ENCODE measurements at regions not wholly inside any gene's neighbourhood (a gene's known extent, or its start where the extent isn't known, plus 50 kb on each side); places are given as distances from the start of the nearest gene placed in this dataset.
"Not testable (repeated sequence)": the region's sequence is repeated elsewhere in the genome, so short reads cannot be mapped to it uniquely, and the experiment has no call there.

DNA sequence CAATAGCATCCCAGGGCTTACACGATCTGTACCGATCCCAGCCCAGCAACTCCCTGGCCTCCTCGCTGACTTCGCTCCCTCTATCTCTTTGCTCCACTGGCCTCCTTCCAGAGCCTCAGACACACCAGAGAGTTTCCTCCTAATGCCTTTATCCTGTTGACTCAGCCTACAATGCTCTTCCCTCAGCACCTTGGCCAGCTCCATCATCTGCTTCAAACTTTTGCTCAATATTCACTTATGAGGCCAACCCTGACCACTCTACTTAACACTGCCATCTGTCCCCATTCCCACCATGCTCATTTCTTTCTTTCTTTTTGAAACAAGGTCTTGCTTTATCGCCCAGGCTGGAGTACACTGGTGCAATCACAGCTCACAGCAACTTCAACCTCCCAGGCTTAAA lies 180.9 kb downstream of the CEP170 start:
- TF ChIP-seq, protein P1, sequence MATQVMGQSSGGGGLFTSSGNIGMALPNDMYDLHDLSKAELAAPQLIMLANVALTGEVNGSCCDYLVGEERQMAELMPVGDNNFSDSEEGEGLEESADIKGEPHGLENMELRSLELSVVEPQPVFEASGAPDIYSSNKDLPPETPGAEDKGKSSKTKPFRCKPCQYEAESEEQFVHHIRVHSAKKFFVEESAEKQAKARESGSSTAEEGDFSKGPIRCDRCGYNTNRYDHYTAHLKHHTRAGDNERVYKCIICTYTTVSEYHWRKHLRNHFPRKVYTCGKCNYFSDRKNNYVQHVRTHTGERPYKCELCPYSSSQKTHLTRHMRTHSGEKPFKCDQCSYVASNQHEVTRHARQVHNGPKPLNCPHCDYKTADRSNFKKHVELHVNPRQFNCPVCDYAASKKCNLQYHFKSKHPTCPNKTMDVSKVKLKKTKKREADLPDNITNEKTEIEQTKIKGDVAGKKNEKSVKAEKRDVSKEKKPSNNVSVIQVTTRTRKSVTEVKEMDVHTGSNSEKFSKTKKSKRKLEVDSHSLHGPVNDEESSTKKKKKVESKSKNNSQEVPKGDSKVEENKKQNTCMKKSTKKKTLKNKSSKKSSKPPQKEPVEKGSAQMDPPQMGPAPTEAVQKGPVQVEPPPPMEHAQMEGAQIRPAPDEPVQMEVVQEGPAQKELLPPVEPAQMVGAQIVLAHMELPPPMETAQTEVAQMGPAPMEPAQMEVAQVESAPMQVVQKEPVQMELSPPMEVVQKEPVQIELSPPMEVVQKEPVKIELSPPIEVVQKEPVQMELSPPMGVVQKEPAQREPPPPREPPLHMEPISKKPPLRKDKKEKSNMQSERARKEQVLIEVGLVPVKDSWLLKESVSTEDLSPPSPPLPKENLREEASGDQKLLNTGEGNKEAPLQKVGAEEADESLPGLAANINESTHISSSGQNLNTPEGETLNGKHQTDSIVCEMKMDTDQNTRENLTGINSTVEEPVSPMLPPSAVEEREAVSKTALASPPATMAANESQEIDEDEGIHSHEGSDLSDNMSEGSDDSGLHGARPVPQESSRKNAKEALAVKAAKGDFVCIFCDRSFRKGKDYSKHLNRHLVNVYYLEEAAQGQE (IDR thresholded peaks at IDR 0.05; ENCODE audit: insufficient read depth in 1 of 2, low read depth in 2 of 2, low read length in 2 of 2): peak; percentile 10 to 67; a peak in 2 of 4 replicates
- not testable (repeated sequence) for TF ChIP-seq FOXP2 (optimal IDR thresholded peaks at IDR 0.05; ENCODE audit: borderline replicate concordance, extremely low read depth, extremely low read length, insufficient read depth); POLR2AphosphoS5 (IDR thresholded peaks at IDR 0.05; ENCODE audit: low read depth, low read length); TAF1 (IDR thresholded peaks at IDR 0.05; ENCODE audit: borderline replicate concordance, insufficient read depth, low read length)
